ENCODE measurements at regions not wholly inside any gene's neighbourhood (a gene's known extent, or its start where the extent isn't known, plus 50 kb on each side); places are given as distances from the start of the nearest gene placed in this dataset.

DNA sequence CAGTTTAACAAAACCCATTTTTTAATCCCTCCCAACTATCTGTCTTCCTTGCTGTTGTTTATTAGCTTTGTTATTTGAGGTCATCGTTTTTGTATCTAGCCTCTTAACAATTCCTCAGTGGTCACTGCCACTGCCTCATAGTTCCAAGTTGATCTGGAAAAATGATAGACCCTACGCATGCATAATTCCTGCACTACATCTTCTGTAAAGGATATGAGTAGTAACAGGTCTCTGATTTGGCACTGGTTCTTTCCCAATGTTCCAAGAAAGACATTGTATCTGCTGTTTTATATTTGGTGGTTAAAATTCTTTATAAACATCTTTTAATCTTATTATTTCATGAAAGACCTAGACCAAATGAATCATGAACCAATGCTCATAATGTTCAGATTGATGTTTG, 166.6 kb downstream of the ZNF330 start:
- WGBS, 2 donors, result 80 to 85% methylated on average over 2 of the region's 2 CpGs
- intact Hi-C loops (cut with DNase I; ENCODE audit: low total_unique reads), result no loop called here
- no peak for DNase-seq (ENCODE audit: low spot score in 2 of 2)
- TF ChIP-seq, protein P1, sequence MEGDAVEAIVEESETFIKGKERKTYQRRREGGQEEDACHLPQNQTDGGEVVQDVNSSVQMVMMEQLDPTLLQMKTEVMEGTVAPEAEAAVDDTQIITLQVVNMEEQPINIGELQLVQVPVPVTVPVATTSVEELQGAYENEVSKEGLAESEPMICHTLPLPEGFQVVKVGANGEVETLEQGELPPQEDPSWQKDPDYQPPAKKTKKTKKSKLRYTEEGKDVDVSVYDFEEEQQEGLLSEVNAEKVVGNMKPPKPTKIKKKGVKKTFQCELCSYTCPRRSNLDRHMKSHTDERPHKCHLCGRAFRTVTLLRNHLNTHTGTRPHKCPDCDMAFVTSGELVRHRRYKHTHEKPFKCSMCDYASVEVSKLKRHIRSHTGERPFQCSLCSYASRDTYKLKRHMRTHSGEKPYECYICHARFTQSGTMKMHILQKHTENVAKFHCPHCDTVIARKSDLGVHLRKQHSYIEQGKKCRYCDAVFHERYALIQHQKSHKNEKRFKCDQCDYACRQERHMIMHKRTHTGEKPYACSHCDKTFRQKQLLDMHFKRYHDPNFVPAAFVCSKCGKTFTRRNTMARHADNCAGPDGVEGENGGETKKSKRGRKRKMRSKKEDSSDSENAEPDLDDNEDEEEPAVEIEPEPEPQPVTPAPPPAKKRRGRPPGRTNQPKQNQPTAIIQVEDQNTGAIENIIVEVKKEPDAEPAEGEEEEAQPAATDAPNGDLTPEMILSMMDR (IDR thresholded peaks at IDR 0.05), result no peak
- TF ChIP-seq POLR2A (IDR thresholded peaks at IDR 0.05), result no peak
- H3K4me3 ChIP-seq (ENCODE audit: low read depth, poor library complexity, severe bottlenecking), result no peak overlapping the region

DNA sequence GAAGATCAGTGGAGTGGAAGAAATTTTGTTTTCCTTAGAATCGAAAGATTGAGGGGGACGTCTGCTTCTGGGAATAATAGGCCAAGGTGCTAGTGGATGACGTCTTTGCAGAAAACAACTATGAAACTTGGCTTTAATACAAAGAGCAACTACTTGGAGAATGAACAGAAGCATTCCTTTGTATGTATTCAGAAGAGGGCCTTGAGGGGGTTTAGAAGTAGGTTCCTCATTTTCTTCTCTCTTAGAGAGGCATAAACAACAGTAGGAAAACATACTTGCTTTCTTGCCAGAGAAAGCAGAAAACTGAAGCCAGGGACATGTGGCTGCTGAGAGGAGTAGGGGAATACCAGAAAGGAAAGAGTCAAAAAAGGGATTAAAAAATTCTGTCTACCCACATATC, 167.8 kb downstream of the ZNF330 start:
- 40 to 44% methylated on average over 3 of the region's 3 CpGs for WGBS, 2 donors
- intact Hi-C loops (cut with DNase I; ENCODE audit: low total_unique reads), result no loop called here
- no peak for TF ChIP-seq POLR2A (IDR thresholded peaks at IDR 0.05)
- TF ChIP-seq, protein P1 (IDR thresholded peaks at IDR 0.05), result no peak

DNA sequence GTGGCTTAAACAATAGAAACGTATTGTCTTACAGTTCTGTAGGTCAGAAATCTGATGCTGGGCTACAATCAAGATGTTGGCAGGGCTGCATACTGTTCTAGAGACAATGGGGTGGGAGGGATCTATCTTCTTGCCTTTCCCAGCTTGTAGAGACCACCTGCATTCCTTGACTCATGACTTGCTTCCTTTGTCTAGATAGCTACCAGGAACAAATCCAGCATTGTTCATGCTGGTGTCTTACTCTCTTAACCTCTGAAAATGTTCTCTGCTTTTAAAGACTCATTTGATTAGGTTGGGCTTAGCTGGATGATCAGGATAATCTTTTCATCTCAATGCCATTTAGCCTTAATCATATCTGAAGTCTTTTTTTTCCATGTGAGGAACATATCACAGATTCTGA, 169.0 kb downstream of the ZNF330 start:
- intact Hi-C loops (cut with DNase I; ENCODE audit: low total_unique reads), result no loop called here
- no peak overlapping the region for H3K4me3 ChIP-seq (ENCODE audit: low read depth, poor library complexity, severe bottlenecking)
- no peak for DNase-seq (ENCODE audit: low spot score in 2 of 2)
- 61 to 67% methylated on average over 1 of the region's 1 CpG for WGBS, 2 donors
- TF ChIP-seq, protein P1 (IDR thresholded peaks at IDR 0.05), result no peak
- no peak for TF ChIP-seq POLR2A (IDR thresholded peaks at IDR 0.05)

More for the DNA sequence above, 167.8 kb downstream of the ZNF330 start:
- no peak for DNase-seq (ENCODE audit: low spot score in 2 of 2)
- H3K4me3 ChIP-seq (ENCODE audit: low read depth, poor library complexity, severe bottlenecking), result no peak overlapping the region

DNA sequence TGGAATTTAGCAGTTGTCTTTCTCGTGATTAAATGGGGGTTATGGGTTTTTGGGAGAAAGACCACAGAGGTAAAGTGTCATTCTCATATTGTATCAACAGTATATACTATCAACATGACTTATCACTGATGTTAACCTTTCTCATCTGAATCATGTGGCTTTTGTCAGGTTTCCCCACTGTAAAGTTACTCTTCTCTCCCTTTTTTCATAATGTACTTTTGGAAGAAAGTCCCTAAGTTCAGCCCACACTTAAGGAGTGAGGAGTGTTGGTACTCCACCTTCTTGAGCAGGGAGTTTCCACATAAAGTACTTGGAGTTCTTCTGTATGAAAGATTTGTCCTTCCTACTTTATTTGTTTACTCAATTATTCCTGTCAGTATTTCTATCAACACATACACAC, 169.9 kb downstream of the ZNF330 start:
- intact Hi-C loops (cut with DNase I; ENCODE audit: low total_unique reads), result no loop called here
- no peak overlapping the region for H3K4me3 ChIP-seq (ENCODE audit: low read depth, poor library complexity, severe bottlenecking)
- TF ChIP-seq POLR2A (IDR thresholded peaks at IDR 0.05), result no peak
- TF ChIP-seq, protein P1 (IDR thresholded peaks at IDR 0.05), result no peak
- no peak for DNase-seq (ENCODE audit: low spot score in 2 of 2)
- WGBS, 2 donors, result 75 to 76% methylated on average over 1 of the region's 1 CpG

DNA sequence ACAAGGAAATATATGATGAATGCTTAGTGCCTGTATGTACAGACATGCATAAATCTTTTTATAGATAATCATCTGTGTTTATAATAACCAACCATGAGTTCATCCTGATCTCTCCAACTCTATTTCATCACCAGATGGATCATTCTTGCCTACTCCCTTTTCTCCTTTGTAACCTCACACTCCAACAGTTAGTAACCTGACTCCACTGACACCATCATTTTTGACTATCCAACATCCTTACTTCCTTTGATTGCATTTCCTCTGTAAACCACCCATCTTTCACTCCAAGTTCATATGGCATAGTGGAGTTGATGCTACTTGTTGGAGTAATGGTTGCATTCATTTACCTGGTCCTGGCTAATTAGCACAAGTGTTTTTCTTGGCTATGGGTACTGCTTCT, 170.6 kb downstream of the ZNF330 start:
- no peak overlapping the region for H3K4me3 ChIP-seq (ENCODE audit: low read depth, poor library complexity, severe bottlenecking)
- DNase-seq (ENCODE audit: low spot score in 2 of 2), result no peak
- intact Hi-C loops (cut with DNase I; ENCODE audit: low total_unique reads), result no loop called here
- TF ChIP-seq POLR2A (IDR thresholded peaks at IDR 0.05), result no peak
- TF ChIP-seq, protein P1 (IDR thresholded peaks at IDR 0.05), result no peak

DNA sequence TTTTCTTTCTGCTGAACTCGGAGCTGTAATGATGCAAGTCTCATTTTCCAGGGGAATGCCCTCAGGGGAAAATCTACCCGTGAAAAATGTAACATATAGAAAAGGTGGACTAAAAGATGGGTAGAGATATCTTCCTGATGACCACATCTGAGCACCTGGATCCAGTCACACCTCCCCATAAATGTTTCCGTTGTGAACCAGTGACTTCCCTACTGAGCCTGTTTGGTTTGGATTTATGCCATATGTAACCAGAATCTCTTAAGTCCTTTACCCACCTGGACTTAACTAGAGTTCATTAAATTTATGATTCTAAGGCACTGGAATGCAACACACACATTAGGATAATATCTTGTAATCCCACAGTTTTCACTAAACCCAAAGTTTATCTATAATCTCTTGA, 171.1 kb downstream of the ZNF330 start:
- intact Hi-C loops (cut with DNase I; ENCODE audit: low total_unique reads), result no loop called here
- TF ChIP-seq, protein P1 (IDR thresholded peaks at IDR 0.05), result no peak
- TF ChIP-seq POLR2A (IDR thresholded peaks at IDR 0.05), result no peak
- no peak for DNase-seq (ENCODE audit: low spot score in 2 of 2)
- WGBS, 2 donors, result 35 to 41% methylated on average over 3 of the region's 3 CpGs
- H3K4me3 ChIP-seq (ENCODE audit: low read depth, poor library complexity, severe bottlenecking), result no peak overlapping the region
